ENCODE measurements at regions not wholly inside any gene's neighbourhood (a gene's known extent, or its start where the extent isn't known, plus 50 kb on each side); places are given as distances from the start of the nearest gene placed in this dataset.

DNA sequence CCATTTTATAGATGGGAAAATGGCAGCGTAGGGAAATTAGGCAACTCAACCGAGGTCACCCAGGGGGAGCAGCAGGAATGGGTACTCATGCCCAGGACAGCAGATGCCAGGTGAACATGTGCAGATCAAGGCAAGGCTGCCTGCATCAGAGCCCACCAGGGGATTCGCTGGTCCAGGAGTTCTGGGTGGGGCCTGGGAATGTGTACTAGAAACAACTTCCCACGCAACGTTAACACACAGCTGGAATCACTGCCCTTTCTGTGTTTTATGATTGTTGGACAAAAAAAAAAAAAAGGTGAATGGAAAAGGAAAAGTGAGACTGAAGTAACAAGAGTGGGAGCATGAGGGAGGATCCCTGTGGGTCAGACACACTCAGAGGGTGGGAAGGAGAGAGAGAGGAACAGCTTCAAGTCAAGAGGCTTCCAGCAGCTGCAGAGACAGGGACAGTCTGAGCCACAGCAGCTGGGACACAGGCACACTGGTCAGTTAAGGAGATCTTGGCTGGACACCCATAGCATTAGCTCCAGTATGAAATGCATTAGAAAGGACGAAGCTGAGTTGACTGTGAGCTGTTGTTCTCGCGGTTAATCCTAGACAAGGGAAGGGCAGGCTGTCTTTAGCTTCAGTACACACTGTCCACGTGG is 187.9 kb upstream of the INHBA start:
- Histone ChIP-seq H3K79me2 (ENCODE audit: control insufficient read depth, insufficient read depth, low read length) (no peaks in the 10 kb centered on the region), H3K4me1 (ENCODE audit: control insufficient read depth, insufficient read depth, low read length) (peaks cover 8% of the 10 kb centered on the region), H2AFZ (ENCODE audit: control insufficient read depth, low read depth, low read length) (no peak overlapping the region), H4K20me1 (ENCODE audit: control insufficient read depth, insufficient read depth) (no peaks in the 10 kb centered on the region), H3K4me2 (ENCODE audit: control insufficient read depth, insufficient read depth) (no peak overlapping the region), H3K9me3 (replicated peaks; ENCODE audit: control insufficient read depth, insufficient read depth, low read length) (no peaks in the 10 kb centered on the region), H3K36me3 (ENCODE audit: control insufficient read depth in 2 of 2, insufficient read depth in 2 of 2, low read length in 1 of 2) (no peaks in the 10 kb centered on the region), H3K27ac (ENCODE audit: control insufficient read depth, insufficient read depth) (no peak overlapping the region), H3K4me3 (no peak overlapping the region), H3K9ac (ENCODE audit: control insufficient read depth, insufficient read depth, low read length) (no peak overlapping the region), H3K27me3 (replicated peaks in 1 of 2; ENCODE audit: control insufficient read depth in 2 of 2, insufficient read depth in 2 of 2, low read length in 1 of 2) (no peaks in the 10 kb centered on the region)
- SMC1A ChIA-PET (ENCODE audit: uncharacterized antibody, unreplicated experiment): interaction anchor here (0.8 to 4.5 kb wide), 3 partner anchors 9 to 73 kb away, joined by 3 to 20 read pairs (median 8); no protein-coding TSS in a partner anchor
- 74% methylated on average over 9 of the region's 9 CpGs for WGBS (ENCODE audit: insufficient coverage, insufficient replicate concordance, low lambda C conversion rate, missing lambda C conversion rate)
- BruUV-seq (replicated peaks): no TSS peak
- in situ Hi-C loops (cut with MboI) (no loop called here), intact Hi-C loops (cut with micrococcal nuclease; ENCODE audit: unreplicated experiment) (no loop called here)
- RAD21 ChIA-PET (ENCODE audit: unreplicated experiment): interaction anchor here (1.6 kb wide), 1 partner anchor 8 kb away, joined by 4 read pairs; no protein-coding TSS in a partner anchor
- POLR2A ChIA-PET: no interaction called here
- CTCF ChIA-PET: interaction anchor here (1.1 kb wide), 2 partner anchors 23 to 86 kb away, joined by 3 to 4 read pairs; no protein-coding TSS in a partner anchor
- TF ChIP-seq DPF2 (IDR thresholded peaks at IDR 0.05) (no peak), STAT3 (IDR thresholded peaks at IDR 0.05; ENCODE audit: low read depth, low read length) (no peak), TCF3 (IDR thresholded peaks at IDR 0.05; ENCODE audit: borderline replicate concordance, insufficient read depth, low read depth, low read length) (no peak), MEF2B (IDR thresholded peaks at IDR 0.05; ENCODE audit: partially characterized antibody, poor library complexity, severe bottlenecking) (no peak), CEBPZ (IDR thresholded peaks at IDR 0.05; ENCODE audit: low read depth, low read length) (no peak), SRF (IDR thresholded peaks at IDR 0.05; ENCODE audit: low read depth in 2 of 2, low read length in 2 of 2) (no peak), GATAD2B (conservative IDR thresholded peaks at IDR 0.05; ENCODE audit: low read depth) (no peak), KLF5 (IDR thresholded peaks at IDR 0.05; ENCODE audit: partially characterized antibody) (no peak), MYB (IDR thresholded peaks at IDR 0.05; ENCODE audit: borderline replicate concordance, low read depth, low read length) (no peak), EGR1 (IDR thresholded peaks at IDR 0.05; ENCODE audit: borderline replicate concordance in 1 of 2, low read depth in 2 of 2, low read length in 2 of 2) (no peak), ZNF274 (IDR thresholded peaks at IDR 0.05; ENCODE audit: insufficient read depth, insufficient read length) (no peak)
- DNase-seq (ENCODE audit: low read depth, low spot score) (no peak), ATAC-seq (no peak), FAIRE-seq (no peak)
